SU-DHL-6 (cell line): ENCODE measurements at regions not wholly inside any gene's neighbourhood (a gene's known extent, or its start where the extent isn't known, plus 50 kb on each side); places are given as distances from the start of the nearest gene placed in this dataset.

Source experiments
- H2AFZ ChIP-seq: fragments of 200-600 bp; sonication (generic); 2 replicates; pipeline ENCODE4 v1.6.1; 2014; ENCODE audit warnings: low read depth, mild to moderate bottlenecking, moderate library complexity, mixed read lengths, antibody characterized with exemption, low read length; ENCODE audit not compliant: severe bottlenecking
- H3F3A ChIP-seq: fragments of 200-600 bp; shearing (Covaris generic); 2 replicates; pipeline ENCODE4 v1.6.0; 2016; ENCODE audit warnings: antibody characterized with exemption, mild to moderate bottlenecking; ENCODE audit not compliant: insufficient read depth
- H3K27ac ChIP-seq: fragments of 200-600 bp; sonication (generic); 2 replicates; pipeline ENCODE4 v1.5.1; 2016; ENCODE audit warnings: low read depth, mild to moderate bottlenecking, low read length, moderate library complexity, mixed read lengths
- H3K27me3 ChIP-seq: fragments of 200-600 bp; sonication (generic), shearing (Covaris generic); 2 replicates; pipeline ENCODE4 v1.6.0; 2014; ENCODE audit warnings: mild to moderate bottlenecking, low read length
- H3K36me3 ChIP-seq: fragments of 200-600 bp; sonication (generic); 2 replicates; pipeline ENCODE4 v1.6.1; 2014; ENCODE audit warnings: mild to moderate bottlenecking, low read length, mixed read lengths
- H3K4me2 ChIP-seq: fragments of 300-600, 200-600 bp; shearing (Covaris generic), sonication (generic); 2 replicates; pipeline ENCODE4 v1.6.0; 2014; ENCODE audit warnings: low read length, low read depth, mild to moderate bottlenecking; ENCODE audit not compliant: poor library complexity, severe bottlenecking
- H3K4me3 ChIP-seq: fragments of 200-600 bp; sonication (generic); 2 replicates; pipeline ENCODE4 v1.5.1; 2014; ENCODE audit warnings: antibody characterized with exemption, low read length, mild to moderate bottlenecking, mixed read lengths; ENCODE audit not compliant: insufficient read depth, poor library complexity, severe bottlenecking
- H3K79me2 ChIP-seq: fragments of 200-600 bp; sonication (generic); 2 replicates; pipeline ENCODE4 v1.6.1; 2014; ENCODE audit warnings: mild to moderate bottlenecking, low read length, moderate library complexity; ENCODE audit not compliant: insufficient read depth
- H3K9ac ChIP-seq: fragments of 200-600 bp; sonication (generic); 2 replicates; pipeline ENCODE4 v1.7.0; 2014; ENCODE audit warnings: mild to moderate bottlenecking, low read length
- H3K9me2 ChIP-seq: fragments of 200-600 bp; sonication (generic); replicated peaks from 2 replicates; pipeline ENCODE4 v1.6.1; 2014; ENCODE audit warnings: low read length; ENCODE audit not compliant: insufficient read depth
- H3K9me3 ChIP-seq: fragments of 200-600 bp; sonication (generic); 2 replicates; pipeline ENCODE4 v1.6.1; 2014; ENCODE audit warnings: low read length, mixed read lengths; ENCODE audit not compliant: insufficient read depth
- H4K20me1 ChIP-seq: fragments of 200-600 bp; sonication (generic); 2 replicates; pipeline ENCODE4 v1.6.1; 2014; ENCODE audit warnings: low read depth, mild to moderate bottlenecking, antibody characterized with exemption, low read length, moderate library complexity, mixed read lengths
- CTCF ChIP-seq: fragments of 200-600 bp; sonication (generic); IDR thresholded peaks from one replicate; pipeline ENCODE4 v1.5.1; 2017; ENCODE audit warnings: antibody characterized with exemption, mild to moderate bottlenecking, low read length, moderate library complexity; ENCODE audit not compliant: insufficient read depth, poor library complexity, severe bottlenecking
- EZH2phosphoT487 ChIP-seq: fragments of 200-600 bp; sonication (generic), shearing (Covaris generic); conservative IDR thresholded peaks from 2 replicates; pipeline ENCODE4 v1.6.1; 2018; ENCODE audit warnings: mild to moderate bottlenecking, antibody characterized with exemption, low read length, moderate library complexity, mixed read lengths

GRCh38 chr16:65984296-65984695 lies 382.2 kb upstream of the CDH5 start:
- Histone ChIP-seq H3K27ac (no peak overlapping the region), H3K4me3 (no peak overlapping the region), H2AFZ (no peak overlapping the region), H3K27me3 (no peaks in the 10 kb centered on the region), H3K9me3 (no peaks in the 10 kb centered on the region), H3K9ac (no peak overlapping the region), H4K20me1 (no peaks in the 10 kb centered on the region), H3K4me2 (no peak overlapping the region), H3K36me3 (no peaks in the 10 kb centered on the region), H3K79me2 (no peaks in the 10 kb centered on the region), H3F3A (no peaks in the 10 kb centered on the region), H3K9me2 (no peaks in the 10 kb centered on the region)
- TF ChIP-seq CTCF (no peak), EZH2phosphoT487 (no peak)

- H3K9me3 ChIP-seq: no peaks in the 10 kb centered on the region
- H2AFZ ChIP-seq: no peak overlapping the region
- H3F3A ChIP-seq: no peaks in the 10 kb centered on the region
- H3K4me3 ChIP-seq: no peak overlapping the region
- no peaks in the 10 kb centered on the region for H3K9me2 ChIP-seq
- TF ChIP-seq EZH2phosphoT487: no peak
- TF ChIP-seq CTCF: no peak
- no peaks in the 10 kb centered on the region for H3K27me3 ChIP-seq
- H3K27ac ChIP-seq: no peak overlapping the region
- no peaks in the 10 kb centered on the region for H4K20me1 ChIP-seq
- H3K36me3 ChIP-seq: no peaks in the 10 kb centered on the region
- H3K4me2 ChIP-seq: no peak overlapping the region
- no peaks in the 10 kb centered on the region for H3K79me2 ChIP-seq
- no peak overlapping the region for H3K9ac ChIP-seq
These were observed 385.4 kb upstream of the CDH5 start for GRCh38 chr16:65981057-65981456.

- TF ChIP-seq EZH2phosphoT487 (no peak), CTCF (no peak)
- H3K36me3 ChIP-seq: no peaks in the 10 kb centered on the region
- no peak overlapping the region for H2AFZ ChIP-seq
- H3K27me3 ChIP-seq: no peaks in the 10 kb centered on the region
- H3K9me2 ChIP-seq: no peaks in the 10 kb centered on the region
- no peak overlapping the region for H3K9ac ChIP-seq
- no peaks in the 10 kb centered on the region for H4K20me1 ChIP-seq
- no peak overlapping the region for H3K27ac ChIP-seq
- H3K79me2 ChIP-seq: no peaks in the 10 kb centered on the region
- H3K4me2 ChIP-seq: no peak overlapping the region
- no peak overlapping the region for H3K4me3 ChIP-seq
- H3K9me3 ChIP-seq: no peaks in the 10 kb centered on the region
- no peaks in the 10 kb centered on the region for H3F3A ChIP-seq
These were observed 391.3 kb upstream of the CDH5 start for GRCh38 chr16:65975049-65975708.
